Duodenal mucosa (tissue), 2 donors: ENCODE measurements at regions not wholly inside any gene's neighbourhood (a gene's known extent, or its start where the extent isn't known, plus 50 kb on each side); places are given as distances from the start of the nearest gene placed in this dataset.
A peak's percentile ranks its signal among the peaks of the same experiment; 100 is the strongest.

ENCODE experiments used
- H3K27ac ChIP-seq: one replicate; pipeline ENCODE4 v1.7.0; 2013; ENCODE audit warnings: low read depth, low read length
- H3K27me3 ChIP-seq, 2 donors: one replicate each; pipeline ENCODE4 v1.7.0; 2013; ENCODE audit warnings: low read length in 2 of 2, control low read depth in 1 of 2; ENCODE audit not compliant: insufficient read depth in 2 of 2, control insufficient read depth in 1 of 2
- H3K36me3 ChIP-seq, 2 donors: one replicate each; pipeline ENCODE4 v1.7.0; 2013; ENCODE audit warnings: low read length in 2 of 2, control low read depth in 1 of 2; ENCODE audit not compliant: insufficient read depth in 2 of 2, control insufficient read depth in 1 of 2
- H3K4me1 ChIP-seq, 2 donors: one replicate each; pipeline ENCODE4 v1.7.0; 2013; ENCODE audit warnings: low read length in 2 of 2, control low read depth in 1 of 2; ENCODE audit not compliant: insufficient read depth in 2 of 2, control insufficient read depth in 1 of 2
- H3K4me3 ChIP-seq, 2 donors: one replicate each; pipeline ENCODE4 v1.7.0; 2013; ENCODE audit warnings: low read length in 2 of 2, low read depth in 1 of 2
- H3K9ac ChIP-seq, 2 donors: one replicate each; pipeline ENCODE4 v1.7.0; 2013; ENCODE audit warnings: low read length in 2 of 2, low read depth in 1 of 2
- H3K9me3 ChIP-seq, 2 donors: one replicate each; pipeline ENCODE4 v1.7.0; 2013; ENCODE audit warnings: low read length in 2 of 2, control low read depth in 1 of 2; ENCODE audit not compliant: control insufficient read depth in 1 of 2

DNA sequence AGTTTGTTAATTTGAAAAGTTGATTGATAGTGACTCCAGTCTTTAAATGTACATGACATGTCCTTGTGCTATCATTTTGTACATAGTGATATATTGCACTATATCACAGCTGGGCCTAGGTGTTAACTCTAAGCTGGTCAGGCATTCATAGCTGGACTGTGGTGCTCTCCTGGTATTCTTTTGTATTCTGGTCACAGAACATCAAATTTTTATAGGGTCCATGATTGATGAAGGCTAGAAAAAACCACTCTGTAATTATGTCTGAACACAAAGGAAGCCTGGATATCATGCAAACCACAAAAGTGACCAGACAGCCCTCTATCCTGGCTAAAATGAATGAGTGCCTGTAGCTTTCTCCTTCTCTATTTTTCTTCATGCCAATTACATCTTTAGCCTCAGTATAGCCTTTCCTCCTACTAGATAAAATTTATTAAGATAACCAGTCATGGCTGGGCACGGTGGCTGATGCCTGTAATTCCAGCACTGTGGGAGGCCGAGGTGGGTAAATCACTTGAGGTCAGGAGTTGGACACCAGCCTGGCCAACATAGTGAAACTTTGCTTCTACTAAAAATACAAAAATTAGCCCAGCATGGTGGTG, 134.9 kb upstream of the B3GALT2 start:
- Histone ChIP-seq H3K4me3 (no peak overlapping the region), H3K36me3 (no peaks in the 10 kb centered on the region), H3K4me1 (no peaks in the 10 kb centered on the region), H3K9ac (no peak overlapping the region), H3K27me3 (no peaks in the 10 kb centered on the region), H3K27ac (no peak overlapping the region), H3K9me3 (peaks cover 3 to 9% of the 10 kb centered on the region in 2 donors)

GRCh38 chr1:193320270-193320669, 133.9 kb upstream of the B3GALT2 start:
- Histone ChIP-seq H3K27me3 (no peaks in the 10 kb centered on the region), H3K27ac (no peak overlapping the region), H3K9me3 (peaks cover 0 to 9% of the 10 kb centered on the region in 2 donors), H3K4me1 (no peaks in the 10 kb centered on the region), H3K36me3 (no peaks in the 10 kb centered on the region), H3K9ac (no peak overlapping the region), H3K4me3 (no peak overlapping the region)

GRCh38 chr1:193318347-193318746, 131.9 kb upstream of the B3GALT2 start:
- Histone ChIP-seq H3K4me3 (no peak overlapping the region), H3K4me1 (peaks cover 5 to 6% of the 10 kb centered on the region in 2 donors), H3K9ac (no peak overlapping the region), H3K9me3 (peaks cover 0 to 9% of the 10 kb centered on the region in 2 donors), H3K27ac (no peak overlapping the region), H3K36me3 (no peaks in the 10 kb centered on the region), H3K27me3 (no peaks in the 10 kb centered on the region)

GRCh38 chr1:193313354-193314140, 127.1 kb upstream of the B3GALT2 start:
- peak overlapping the region in 1 of 2 donors; percentile 9 for H3K4me3 ChIP-seq
- peak overlapping the region; percentile 2 to 40 for H3K9ac ChIP-seq
- H3K4me1 ChIP-seq: peaks cover 39 to 42% of the 10 kb centered on the region in 2 donors
- H3K27ac ChIP-seq: peak overlapping the region; percentile 48
- no peaks in the 10 kb centered on the region for H3K36me3 ChIP-seq
- peaks cover 0 to 5% of the 10 kb centered on the region in 2 donors for H3K9me3 ChIP-seq
- no peaks in the 10 kb centered on the region for H3K27me3 ChIP-seq

GRCh38 chr1:193312432-193312831, 126.0 kb upstream of the B3GALT2 start:
- Histone ChIP-seq H3K9me3 (no peaks in the 10 kb centered on the region), H3K4me1 (peaks cover 45 to 46% of the 10 kb centered on the region in 2 donors), H3K27ac (no peak overlapping the region), H3K36me3 (no peaks in the 10 kb centered on the region), H3K9ac (no peak overlapping the region), H3K27me3 (no peaks in the 10 kb centered on the region), H3K4me3 (no peak overlapping the region)

GRCh38 chr1:193311226-193311948, 125.0 kb upstream of the B3GALT2 start:
- Histone ChIP-seq H3K9ac (no peak overlapping the region), H3K4me1 (peaks cover 45 to 46% of the 10 kb centered on the region in 2 donors), H3K27ac (no peak overlapping the region), H3K4me3 (no peak overlapping the region), H3K9me3 (no peaks in the 10 kb centered on the region), H3K36me3 (no peaks in the 10 kb centered on the region), H3K27me3 (no peaks in the 10 kb centered on the region)

DNA sequence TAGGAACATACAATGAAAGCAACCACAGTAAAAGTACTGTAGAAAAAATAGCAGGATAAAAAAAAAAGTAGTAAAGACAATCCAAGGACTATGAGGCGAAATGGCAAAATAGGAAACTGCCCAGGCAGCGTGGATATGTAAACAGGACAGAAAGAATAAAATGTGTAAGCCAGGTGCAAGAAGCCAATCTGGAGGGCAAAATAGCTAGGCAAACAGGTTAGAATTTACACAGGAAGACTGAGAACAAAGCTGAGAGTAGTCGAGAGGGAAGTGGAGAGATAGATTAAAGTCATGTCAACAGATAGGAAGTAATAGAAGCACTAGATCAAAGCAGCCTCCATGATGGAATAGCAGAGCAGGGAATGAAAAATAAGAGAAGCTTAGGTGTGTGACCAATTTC, 124.2 kb upstream of the B3GALT2 start:
- no peaks in the 10 kb centered on the region for H3K27me3 ChIP-seq
- no peaks in the 10 kb centered on the region for H3K36me3 ChIP-seq
- peaks cover 45 to 46% of the 10 kb centered on the region in 2 donors for H3K4me1 ChIP-seq
- no peaks in the 10 kb centered on the region for H3K9me3 ChIP-seq
- peak overlapping the region in 1 of 2 donors; percentile 11 for H3K4me3 ChIP-seq
- peak overlapping the region in 1 of 2 donors; percentile 13 for H3K9ac ChIP-seq
- no peak overlapping the region for H3K27ac ChIP-seq

GRCh38 chr1:193309936-193310475, 123.6 kb upstream of the B3GALT2 start:
- H3K9ac ChIP-seq: no peak overlapping the region
- H3K4me3 ChIP-seq: peak overlapping the region in 1 of 2 donors; percentile 11
- H3K4me1 ChIP-seq: peaks cover 45 to 46% of the 10 kb centered on the region in 2 donors
- no peaks in the 10 kb centered on the region for H3K9me3 ChIP-seq
- H3K27ac ChIP-seq: no peak overlapping the region
- H3K36me3 ChIP-seq: no peaks in the 10 kb centered on the region
- no peaks in the 10 kb centered on the region for H3K27me3 ChIP-seq

- no peak overlapping the region for H3K9ac ChIP-seq
- no peak overlapping the region for H3K27ac ChIP-seq
- peaks cover 40% of the 10 kb centered on the region in 2 donors for H3K4me1 ChIP-seq
- no peaks in the 10 kb centered on the region for H3K9me3 ChIP-seq
- H3K4me3 ChIP-seq: no peak overlapping the region
- H3K27me3 ChIP-seq: no peaks in the 10 kb centered on the region
- H3K36me3 ChIP-seq: no peaks in the 10 kb centered on the region
These were observed 122.0 kb upstream of the B3GALT2 start for GRCh38 chr1:193308438-193308837.

- H3K4me3 ChIP-seq: no peak overlapping the region
- no peaks in the 10 kb centered on the region for H3K9me3 ChIP-seq
- peaks cover 22 to 23% of the 10 kb centered on the region in 2 donors for H3K4me1 ChIP-seq
- no peak overlapping the region for H3K27ac ChIP-seq
- H3K36me3 ChIP-seq: no peaks in the 10 kb centered on the region
- H3K9ac ChIP-seq: no peak overlapping the region
- H3K27me3 ChIP-seq: no peaks in the 10 kb centered on the region
These were observed 120.0 kb upstream of the B3GALT2 start for GRCh38 chr1:193306430-193306829.
